Loucy (cell line): ENCODE measurements at regions not wholly inside any gene's neighbourhood (a gene's known extent, or its start where the extent isn't known, plus 50 kb on each side); places are given as distances from the start of the nearest gene placed in this dataset.

Experiments used
- H2AFZ ChIP-seq: fragments of 200-600 bp; sonication (generic); 2 replicates; pipeline ENCODE4 v1.6.0; 2016; ENCODE audit warnings: antibody characterized with exemption, mild to moderate bottlenecking, low read length, moderate library complexity
- H3F3A ChIP-seq: fragments of 200-600 bp; 2 replicates; pipeline ENCODE4 v1.6.0; 2016; ENCODE audit warnings: antibody characterized with exemption, low read depth, mild to moderate bottlenecking
- H3K27me3 ChIP-seq: fragments of 200-600 bp; sonication (generic); 2 replicates; pipeline ENCODE4 v1.6.1; 2014; ENCODE audit warnings: low read length, mild to moderate bottlenecking; ENCODE audit not compliant: insufficient read depth, poor library complexity, severe bottlenecking
- H3K36me3 ChIP-seq: fragments of 200-600 bp; sonication (generic); 2 replicates; pipeline ENCODE4 v1.6.1; 2016; ENCODE audit warnings: low read length; ENCODE audit not compliant: insufficient read depth
- H3K4me1 ChIP-seq: fragments of 200-600 bp; sonication (generic); 2 replicates; pipeline ENCODE4 v1.5.1; 2014; ENCODE audit warnings: low read length, mild to moderate bottlenecking; ENCODE audit not compliant: insufficient read depth, poor library complexity, severe bottlenecking
- H3K4me2 ChIP-seq: fragments of 200-600 bp; sonication (generic); 2 replicates; pipeline ENCODE4 v1.6.0; 2014; ENCODE audit warnings: antibody characterized with exemption, low read length, low read depth, mild to moderate bottlenecking; ENCODE audit not compliant: poor library complexity, severe bottlenecking
- H3K4me3 ChIP-seq: fragments of 200-600 bp; sonication (generic); 2 replicates; pipeline ENCODE4 v1.5.1; 2014; ENCODE audit warnings: low read length, mild to moderate bottlenecking, mixed read lengths; ENCODE audit not compliant: poor library complexity, severe bottlenecking
- H3K79me2 ChIP-seq: fragments of 200-600 bp; sonication (generic); 2 replicates; pipeline ENCODE4 v1.6.1; 2014; ENCODE audit warnings: low read length; ENCODE audit not compliant: insufficient read depth
- H3K9ac ChIP-seq: fragments of 200-600 bp; sonication (generic); 2 replicates; pipeline ENCODE4 v1.6.0; 2014; ENCODE audit warnings: mild to moderate bottlenecking, low read depth, low read length, moderate library complexity; ENCODE audit not compliant: poor library complexity, severe bottlenecking
- H3K9me2 ChIP-seq: fragments of 200-600 bp; sonication (generic); replicated peaks from 2 replicates; pipeline ENCODE4 v1.6.1; 2016; ENCODE audit warnings: low read depth, low read length, mixed read lengths
- H3K9me3 ChIP-seq: fragments of 200-600 bp; sonication (generic); 2 replicates; pipeline ENCODE4 v1.6.1; 2014; ENCODE audit warnings: mild to moderate bottlenecking, antibody characterized with exemption, low read length, low read depth; ENCODE audit not compliant: insufficient read depth
- H4K20me1 ChIP-seq: fragments of 200-600 bp; sonication (generic); 2 replicates; pipeline ENCODE4 v1.6.0; 2014; ENCODE audit warnings: antibody characterized with exemption, low read length, mild to moderate bottlenecking; ENCODE audit not compliant: insufficient read depth, poor library complexity, severe bottlenecking
- EZH2phosphoT487 ChIP-seq: fragments of 200-600 bp; IDR thresholded peaks from 2 replicates; pipeline ENCODE4 v1.6.1; 2018; ENCODE audit warnings: antibody characterized with exemption, mild to moderate bottlenecking, moderate library complexity, borderline replicate concordance
- TF ChIP-seq, protein P1 (sequence below): fragments of 200-600 bp; sonication (generic); conservative IDR thresholded peaks from 2 replicates; pipeline ENCODE4 v1.5.1; 2014; ENCODE audit warnings: mild to moderate bottlenecking, antibody characterized with exemption, low read length

GRCh38 chr2:211126256-211126655, 569.9 kb downstream of the CPS1 start:
- Histone ChIP-seq H3K27me3 (no peaks in the 10 kb centered on the region), H3K4me1 (no peaks in the 10 kb centered on the region), H3K9me2 (no peaks in the 10 kb centered on the region), H3K9me3 (no peaks in the 10 kb centered on the region), H3K4me2 (no peak overlapping the region), H3K9ac (no peak overlapping the region), H4K20me1 (no peaks in the 10 kb centered on the region), H3F3A (no peaks in the 10 kb centered on the region), H2AFZ (no peak overlapping the region), H3K4me3 (no peak overlapping the region), H3K36me3 (no peaks in the 10 kb centered on the region), H3K79me2 (no peaks in the 10 kb centered on the region)
- TF ChIP-seq, protein P1, sequence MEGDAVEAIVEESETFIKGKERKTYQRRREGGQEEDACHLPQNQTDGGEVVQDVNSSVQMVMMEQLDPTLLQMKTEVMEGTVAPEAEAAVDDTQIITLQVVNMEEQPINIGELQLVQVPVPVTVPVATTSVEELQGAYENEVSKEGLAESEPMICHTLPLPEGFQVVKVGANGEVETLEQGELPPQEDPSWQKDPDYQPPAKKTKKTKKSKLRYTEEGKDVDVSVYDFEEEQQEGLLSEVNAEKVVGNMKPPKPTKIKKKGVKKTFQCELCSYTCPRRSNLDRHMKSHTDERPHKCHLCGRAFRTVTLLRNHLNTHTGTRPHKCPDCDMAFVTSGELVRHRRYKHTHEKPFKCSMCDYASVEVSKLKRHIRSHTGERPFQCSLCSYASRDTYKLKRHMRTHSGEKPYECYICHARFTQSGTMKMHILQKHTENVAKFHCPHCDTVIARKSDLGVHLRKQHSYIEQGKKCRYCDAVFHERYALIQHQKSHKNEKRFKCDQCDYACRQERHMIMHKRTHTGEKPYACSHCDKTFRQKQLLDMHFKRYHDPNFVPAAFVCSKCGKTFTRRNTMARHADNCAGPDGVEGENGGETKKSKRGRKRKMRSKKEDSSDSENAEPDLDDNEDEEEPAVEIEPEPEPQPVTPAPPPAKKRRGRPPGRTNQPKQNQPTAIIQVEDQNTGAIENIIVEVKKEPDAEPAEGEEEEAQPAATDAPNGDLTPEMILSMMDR: no peak
- TF ChIP-seq EZH2phosphoT487: no peak

DNA sequence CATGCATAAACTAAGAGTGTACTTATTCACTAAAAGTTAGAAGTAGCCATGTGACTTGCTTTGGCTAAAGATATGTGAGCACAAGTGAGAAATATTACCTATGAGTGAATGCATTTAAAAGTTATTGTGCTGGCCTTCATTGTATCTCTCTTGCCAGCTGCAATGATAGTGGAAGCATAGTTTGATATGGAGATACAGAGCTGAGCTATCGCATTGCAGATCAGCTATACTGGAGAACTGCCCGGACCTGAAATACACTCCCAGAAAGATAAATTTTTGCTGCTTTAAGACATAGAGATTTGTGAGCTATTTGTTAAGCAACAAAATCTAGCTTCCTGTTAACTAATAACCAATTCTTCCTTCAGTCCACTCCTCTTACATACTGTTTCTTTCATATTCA, 571.1 kb downstream of the CPS1 start:
- H3K9me3 ChIP-seq: no peaks in the 10 kb centered on the region
- H3K36me3 ChIP-seq: no peaks in the 10 kb centered on the region
- TF ChIP-seq, protein P1: no peak
- TF ChIP-seq EZH2phosphoT487: no peak
- no peaks in the 10 kb centered on the region for H3K4me1 ChIP-seq
- H2AFZ ChIP-seq: no peak overlapping the region
- H3K9ac ChIP-seq: no peak overlapping the region
- no peaks in the 10 kb centered on the region for H3F3A ChIP-seq
- H3K4me2 ChIP-seq: no peak overlapping the region
- no peaks in the 10 kb centered on the region for H3K9me2 ChIP-seq
- H4K20me1 ChIP-seq: no peaks in the 10 kb centered on the region
- no peaks in the 10 kb centered on the region for H3K79me2 ChIP-seq
- no peaks in the 10 kb centered on the region for H3K27me3 ChIP-seq
- no peak overlapping the region for H3K4me3 ChIP-seq

DNA sequence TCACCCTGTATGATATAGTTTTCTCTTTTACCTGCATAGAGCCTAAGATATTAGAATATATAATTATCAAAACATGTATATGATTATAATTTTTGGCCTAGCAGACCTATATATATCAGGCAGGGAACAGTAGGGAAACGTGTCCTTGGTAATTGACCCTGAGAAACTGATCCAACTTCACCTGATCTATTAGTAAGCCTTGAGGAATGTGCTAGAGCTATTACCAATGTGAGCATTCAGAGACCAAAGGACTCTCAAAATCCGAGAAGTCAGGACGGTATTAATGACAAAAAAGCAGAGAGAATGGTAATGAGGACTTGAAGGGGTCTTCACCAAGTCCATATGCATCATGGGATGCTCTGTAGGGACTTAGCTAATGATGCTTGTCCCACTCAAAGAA, 571.9 kb downstream of the CPS1 start:
- Histone ChIP-seq H3K9me2 (no peaks in the 10 kb centered on the region), H3K36me3 (no peaks in the 10 kb centered on the region), H3K9me3 (no peaks in the 10 kb centered on the region), H3K79me2 (no peaks in the 10 kb centered on the region), H3K4me2 (no peak overlapping the region), H2AFZ (no peak overlapping the region), H4K20me1 (no peaks in the 10 kb centered on the region), H3F3A (no peaks in the 10 kb centered on the region), H3K27me3 (no peaks in the 10 kb centered on the region), H3K4me1 (no peaks in the 10 kb centered on the region), H3K4me3 (no peak overlapping the region), H3K9ac (no peak overlapping the region)
- TF ChIP-seq, protein P1: no peak
- TF ChIP-seq EZH2phosphoT487: no peak
